ENCODE measurements at regions not wholly inside any gene's neighbourhood (a gene's known extent, or its start where the extent isn't known, plus 50 kb on each side); places are given as distances from the start of the nearest gene placed in this dataset.

- Histone ChIP-seq H3K36me3 (ENCODE audit: low read depth, low read length) (no peaks in the 10 kb centered on the region), H3K4me2 (ENCODE audit: low read length) (no peak overlapping the region), H3K79me2 (ENCODE audit: low read length) (no peaks in the 10 kb centered on the region), H3K9me2 (replicated peaks; ENCODE audit: low read length) (0 out of 2 replicates have a peak, but pooled peaks cover 5% of the 10 kb centered on the region), H3K9me3 (ENCODE audit: low read length) (no peaks in the 10 kb centered on the region), H3K27me3 (ENCODE audit: low read length) (no peaks in the 10 kb centered on the region), H3F3A (ENCODE audit: low read length, unreplicated experiment) (no peaks in the 10 kb centered on the region), H2AFZ (ENCODE audit: low read length) (no peak overlapping the region), H3K4me3 (ENCODE audit: low read length) (no peak overlapping the region), H3K27ac (ENCODE audit: low read length) (no peak overlapping the region), H4K20me1 (ENCODE audit: low read length) (no peaks in the 10 kb centered on the region), H3K9ac (ENCODE audit: low read length) (no peak overlapping the region), H3K4me1 (ENCODE audit: insufficient read depth, low read length) (no peaks in the 10 kb centered on the region)
- ChIA-PET CTCF (no interaction called here), POLR2A (ENCODE audit: unreplicated experiment) (no interaction called here)
- intact Hi-C loops (cut with micrococcal nuclease): no loop called here
- no TSS peak for BruUV-seq (replicated peaks)
- DNase-seq: no peak
- TF ChIP-seq EZH2 (IDR thresholded peaks at IDR 0.05; ENCODE audit: low read length, unreplicated experiment) (no peak), EZH2phosphoT487 (IDR thresholded peaks at IDR 0.05; ENCODE audit: borderline replicate concordance, low read length) (no peak), CTCF (conservative IDR thresholded peaks at IDR 0.05; ENCODE audit: low read depth, low read length) (no peak)
- ATAC-seq: no peak
These were observed 192.6 kb upstream of the ZEB2 start for GRCh38 chr2:144712550-144712940.

GRCh38 chr2:144711630-144712549 lies 192.0 kb upstream of the ZEB2 start:
- Histone ChIP-seq H3K4me3 (ENCODE audit: low read length) (no peak overlapping the region), H3K27me3 (ENCODE audit: low read length) (no peaks in the 10 kb centered on the region), H3K4me1 (ENCODE audit: insufficient read depth, low read length) (no peaks in the 10 kb centered on the region), H3K9ac (ENCODE audit: low read length) (no peak overlapping the region), H3K9me3 (ENCODE audit: low read length) (no peaks in the 10 kb centered on the region), H3K27ac (ENCODE audit: low read length) (no peak overlapping the region), H3F3A (ENCODE audit: low read length, unreplicated experiment) (no peaks in the 10 kb centered on the region), H2AFZ (ENCODE audit: low read length) (no peak overlapping the region), H3K36me3 (ENCODE audit: low read depth, low read length) (no peaks in the 10 kb centered on the region), H3K4me2 (ENCODE audit: low read length) (no peak overlapping the region), H4K20me1 (ENCODE audit: low read length) (no peaks in the 10 kb centered on the region), H3K9me2 (replicated peaks; ENCODE audit: low read length) (0 out of 2 replicates have a peak, but pooled peaks cover 5% of the 10 kb centered on the region), H3K79me2 (ENCODE audit: low read length) (no peaks in the 10 kb centered on the region)
- DNase-seq (no peak), ATAC-seq (no peak)
- CTCF ChIA-PET: no interaction called here
- POLR2A ChIA-PET (ENCODE audit: unreplicated experiment): interaction anchor here (0.6 kb wide), 1 partner anchor 514 kb away, joined by 4 read pairs; no protein-coding TSS in a partner anchor
- intact Hi-C loops (cut with micrococcal nuclease): no loop called here
- no peak for TF ChIP-seq EZH2 (IDR thresholded peaks at IDR 0.05; ENCODE audit: low read length, unreplicated experiment)
- no peak for TF ChIP-seq CTCF (conservative IDR thresholded peaks at IDR 0.05; ENCODE audit: low read depth, low read length)
- no peak for TF ChIP-seq EZH2phosphoT487 (IDR thresholded peaks at IDR 0.05; ENCODE audit: borderline replicate concordance, low read length)
- BruUV-seq (replicated peaks): no TSS peak

- CTCF ChIA-PET: no interaction called here
- DNase-seq (no peak), ATAC-seq (no peak)
- H3F3A ChIP-seq (ENCODE audit: low read length, unreplicated experiment): no peaks in the 10 kb centered on the region
- H4K20me1 ChIP-seq (ENCODE audit: low read length): no peaks in the 10 kb centered on the region
- no peak overlapping the region for H3K27ac ChIP-seq (ENCODE audit: low read length)
- peaks cover 7% of the 10 kb centered on the region; the same call in 1 of the 2 replicates for H3K4me1 ChIP-seq (ENCODE audit: insufficient read depth, low read length)
- no peaks in the 10 kb centered on the region for H3K36me3 ChIP-seq (ENCODE audit: low read depth, low read length)
- intact Hi-C loops (cut with micrococcal nuclease): no loop called here
- BruUV-seq (replicated peaks): no TSS peak
- no peaks in the 10 kb centered on the region for H3K9me3 ChIP-seq (ENCODE audit: low read length)
- H3K9me2 ChIP-seq (replicated peaks; ENCODE audit: low read length): 0 out of 2 replicates have a peak, but pooled peaks cover 5% of the 10 kb centered on the region
- H3K79me2 ChIP-seq (ENCODE audit: low read length): no peaks in the 10 kb centered on the region
- no peak overlapping the region for H3K9ac ChIP-seq (ENCODE audit: low read length)
- H3K27me3 ChIP-seq (ENCODE audit: low read length): no peaks in the 10 kb centered on the region
- no peak overlapping the region for H3K4me3 ChIP-seq (ENCODE audit: low read length)
- H2AFZ ChIP-seq (ENCODE audit: low read length): no peak overlapping the region
- H3K4me2 ChIP-seq (ENCODE audit: low read length): no peak overlapping the region
- TF ChIP-seq EZH2 (IDR thresholded peaks at IDR 0.05; ENCODE audit: low read length, unreplicated experiment) (no peak), EZH2phosphoT487 (IDR thresholded peaks at IDR 0.05; ENCODE audit: borderline replicate concordance, low read length) (no peak), CTCF (conservative IDR thresholded peaks at IDR 0.05; ENCODE audit: low read depth, low read length) (no peak)
- POLR2A ChIA-PET (ENCODE audit: unreplicated experiment): no interaction called here
These were observed 191.2 kb upstream of the ZEB2 start for GRCh38 chr2:144711084-144711483.

Measured in PC-3 (cell line).